Stimulated activated CD8-positive, alpha-beta memory T cell treated with anti-CD3 and anti-CD28 coated beads, Interleukin-2, amount 100 ng/mL, for 48 hours (primary cell): ENCODE measurements at regions not wholly inside any gene's neighbourhood (a gene's known extent, or its start where the extent isn't known, plus 50 kb on each side); places are given as distances from the start of the nearest gene placed in this dataset.

Source experiments
- DNase-seq, 2 donors: peaks; one replicate each; pipeline ENCODE4 v3.0.0-alpha.2; 2020; ENCODE audit warnings: low read depth in 2 of 2

DNA sequence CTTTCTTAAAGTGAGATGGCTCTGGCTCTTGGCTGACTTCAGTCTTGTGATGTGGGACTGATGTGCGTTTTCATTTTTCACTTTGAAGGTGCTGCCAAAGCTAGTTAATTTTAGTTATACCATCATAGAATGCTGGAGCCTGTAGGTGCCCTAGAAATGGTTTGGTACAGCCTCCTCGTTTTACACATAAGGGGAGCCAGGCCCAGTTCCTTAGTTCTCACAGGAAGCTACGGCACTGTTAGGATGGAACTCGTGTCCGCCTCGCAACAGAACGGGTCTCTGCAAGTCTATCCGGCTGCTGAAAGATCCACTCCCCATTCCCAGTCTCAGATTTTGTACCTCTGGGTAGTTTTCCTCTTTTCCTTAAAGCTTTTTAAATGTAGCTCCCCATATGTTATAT is 173.2 kb upstream of the PRPS1L1 start:
- no peak for DNase-seq

- no peak for DNase-seq
Observed at GRCh38 chr7:18201350-18201749, 173.7 kb upstream of the PRPS1L1 start.

- DNase-seq, result no peak
Observed at GRCh38 chr7:18202315-18203045, 174.8 kb upstream of the PRPS1L1 start.

DNA sequence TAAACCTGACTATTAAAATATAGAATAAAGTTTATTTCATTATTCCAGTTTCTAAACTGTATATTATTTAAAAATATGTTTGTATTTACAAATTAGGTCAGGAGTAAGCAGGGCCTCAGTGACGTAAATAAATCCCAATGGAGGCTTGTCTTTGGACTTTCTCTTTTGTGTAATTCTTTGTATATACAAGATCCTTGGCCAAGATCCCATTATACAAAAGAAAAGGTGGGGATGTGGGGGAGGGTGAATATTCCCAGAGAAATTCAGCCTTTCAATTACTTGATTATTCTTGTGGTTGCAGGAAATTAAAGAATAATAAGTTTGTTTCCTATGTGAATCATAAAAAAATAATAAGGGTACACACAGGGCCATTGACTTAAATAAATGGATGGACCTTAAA is 178.7 kb upstream of the PRPS1L1 start:
- DNase-seq, result no peak

- no peak for DNase-seq
Observed at GRCh38 chr7:18208921-18209320, 181.3 kb upstream of the PRPS1L1 start.

DNA sequence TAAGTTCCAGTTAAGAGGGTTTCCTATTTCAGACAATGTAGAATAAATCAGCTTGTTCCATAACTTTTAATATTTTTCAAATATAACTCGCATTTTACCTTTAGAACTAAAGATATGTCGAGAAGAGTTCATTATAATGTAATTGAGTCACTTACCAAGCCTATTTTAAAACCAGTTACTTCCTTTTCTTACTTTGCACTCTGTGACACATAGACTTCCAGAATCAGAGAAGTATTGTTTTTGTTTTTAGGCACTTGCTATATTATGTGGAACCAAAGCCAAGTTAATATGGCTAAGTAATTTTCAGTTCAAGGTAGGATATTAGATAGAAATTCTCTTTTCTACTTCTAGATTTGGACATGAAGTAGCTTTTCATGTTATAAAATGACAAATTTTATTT is 182.7 kb upstream of the PRPS1L1 start:
- DNase-seq, result no peak

DNA sequence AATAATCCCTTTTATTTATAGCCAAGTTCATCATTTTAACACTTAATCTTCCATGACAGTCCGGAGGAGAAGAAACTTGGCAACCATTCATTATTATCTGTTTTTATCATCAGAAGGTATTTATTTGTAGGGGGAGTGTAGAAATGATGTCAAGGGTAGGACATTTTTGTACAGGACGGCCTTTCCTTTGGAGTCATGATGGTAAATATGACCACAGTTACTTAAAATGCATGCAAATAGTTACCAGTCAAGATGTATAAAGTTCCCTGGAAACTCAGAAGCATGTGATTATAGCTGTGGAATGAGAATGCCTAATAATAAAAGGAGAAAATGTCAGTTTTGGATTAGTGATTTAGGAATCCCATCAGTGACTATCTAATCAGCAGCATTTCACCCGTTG is 183.1 kb upstream of the PRPS1L1 start:
- DNase-seq, result no peak

- DNase-seq, result no peak
Observed at GRCh38 chr7:18212308-18212707, 184.7 kb upstream of the PRPS1L1 start.

DNA sequence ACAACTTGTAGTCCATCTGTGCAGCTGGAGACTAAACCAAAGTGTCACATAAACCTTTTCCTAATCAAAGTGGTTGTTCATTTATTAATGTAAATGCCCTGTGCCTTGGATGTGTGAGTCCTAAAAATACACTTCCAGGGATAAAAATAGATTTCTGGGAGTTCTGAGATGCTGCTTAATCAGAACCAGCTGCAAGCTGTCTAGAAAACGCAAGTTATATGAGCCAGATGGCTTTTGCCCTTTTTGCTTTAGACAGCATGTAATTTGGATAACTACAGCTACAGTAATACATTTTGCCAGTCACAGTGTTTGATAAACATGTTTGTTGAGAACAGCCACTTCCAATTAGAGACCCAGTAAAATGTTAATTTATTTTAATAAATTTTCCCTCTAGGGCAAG is 185.1 kb upstream of the PRPS1L1 start:
- no peak for DNase-seq

DNA sequence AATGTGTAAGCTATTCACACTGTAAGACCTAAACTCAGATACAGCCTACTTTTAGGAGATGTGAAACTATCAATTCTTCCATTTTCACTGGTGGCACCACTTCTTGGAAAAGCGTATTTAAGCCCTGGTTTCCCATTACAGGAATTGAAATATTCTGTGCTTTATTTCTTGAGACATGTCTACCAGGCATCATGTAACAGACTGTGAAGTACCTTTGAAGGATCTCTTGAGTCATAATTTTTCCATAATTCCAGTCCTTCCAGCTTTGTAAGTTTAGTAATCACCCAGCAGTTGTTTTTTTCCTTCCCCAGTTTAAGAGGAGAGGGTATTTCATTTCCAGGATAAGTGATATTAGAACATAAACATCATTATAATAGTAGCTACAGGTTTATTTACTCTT is 186.0 kb upstream of the PRPS1L1 start:
- no peak for DNase-seq

DNA sequence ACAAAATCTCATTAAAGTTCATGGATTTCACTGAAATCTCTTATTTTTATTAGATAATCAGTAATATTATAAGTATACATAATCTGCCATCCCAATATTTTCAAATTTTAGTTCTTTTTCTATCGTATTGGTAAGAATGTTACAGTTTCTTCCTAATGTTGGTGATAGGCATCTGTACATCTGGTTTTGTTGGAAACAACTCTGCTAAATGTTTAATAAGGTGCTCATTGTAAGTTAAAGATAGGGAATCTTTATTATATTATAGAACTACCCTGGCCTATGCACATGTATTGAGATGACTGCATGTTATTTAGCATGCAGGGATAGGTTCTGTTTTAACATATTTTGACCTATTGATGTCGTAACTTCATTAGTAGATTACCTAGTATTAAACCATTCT is 188.6 kb upstream of the PRPS1L1 start:
- no peak for DNase-seq

GRCh38 chr7:18221377-18222293 is 194.0 kb upstream of the PRPS1L1 start:
- DNase-seq, result no peak

- no peak for DNase-seq
Observed at GRCh38 chr7:18222636-18223035, 195.0 kb upstream of the PRPS1L1 start.

DNA sequence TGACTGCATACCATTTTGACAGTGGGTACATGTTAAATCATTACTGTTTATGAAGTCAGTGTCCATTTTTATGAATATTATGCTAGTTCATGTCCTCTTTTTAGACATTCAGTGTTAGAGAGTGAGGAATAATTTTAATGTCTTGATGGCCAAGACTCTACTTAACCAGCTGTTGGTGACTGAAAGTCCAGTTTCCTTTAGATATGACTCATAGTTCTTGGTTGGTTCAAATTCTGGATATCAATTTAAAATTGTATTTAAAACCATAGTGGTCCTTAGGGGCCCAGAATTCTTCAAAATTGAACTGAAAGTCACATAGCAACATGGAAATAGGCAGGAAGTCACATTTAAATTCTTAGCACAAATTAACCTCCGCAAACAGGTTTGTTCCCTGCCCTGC is 196.5 kb upstream of the PRPS1L1 start:
- DNase-seq, result no peak

DNA sequence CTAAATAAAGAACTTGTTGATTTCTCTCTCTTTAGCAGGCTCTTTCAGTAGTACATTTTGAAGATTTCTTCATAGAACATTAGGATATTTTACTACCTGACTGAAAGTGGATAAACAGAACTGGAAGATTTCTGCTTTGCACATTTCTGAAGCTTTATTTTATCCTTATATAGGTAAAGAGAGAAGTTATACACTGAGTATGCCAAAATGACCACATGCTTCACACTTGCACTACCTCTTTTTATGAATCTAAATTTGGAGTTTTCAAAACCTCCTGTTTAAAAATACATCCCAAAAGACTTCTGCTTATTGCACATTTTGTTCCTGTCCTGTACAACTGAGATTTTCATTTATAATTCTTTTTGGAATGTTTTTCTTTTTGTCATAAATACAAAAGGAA is 197.4 kb upstream of the PRPS1L1 start:
- DNase-seq, result no peak

GRCh38 chr7:18226598-18226997 is 199.0 kb upstream of the PRPS1L1 start:
- no peak for DNase-seq

DNA sequence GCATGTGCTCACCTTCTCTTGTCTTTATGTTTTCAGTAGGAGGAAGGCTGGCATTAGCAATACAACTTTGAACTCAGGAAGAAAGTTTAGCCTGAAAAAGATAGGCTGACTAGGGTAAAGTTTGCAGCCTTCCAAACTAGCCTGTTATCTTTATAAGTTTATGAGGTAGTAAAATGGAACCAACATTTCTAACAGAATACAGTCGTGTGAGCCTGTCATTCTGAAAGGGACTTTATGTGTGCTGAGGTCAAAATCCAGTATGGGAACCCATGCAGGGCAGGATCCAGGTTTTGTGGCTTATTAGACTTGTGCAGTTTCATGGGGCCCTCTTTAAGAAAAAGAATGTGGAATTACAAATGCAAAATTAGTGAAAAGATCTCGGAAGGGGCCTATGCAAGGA is 201.0 kb upstream of the PRPS1L1 start:
- DNase-seq, result no peak

DNA sequence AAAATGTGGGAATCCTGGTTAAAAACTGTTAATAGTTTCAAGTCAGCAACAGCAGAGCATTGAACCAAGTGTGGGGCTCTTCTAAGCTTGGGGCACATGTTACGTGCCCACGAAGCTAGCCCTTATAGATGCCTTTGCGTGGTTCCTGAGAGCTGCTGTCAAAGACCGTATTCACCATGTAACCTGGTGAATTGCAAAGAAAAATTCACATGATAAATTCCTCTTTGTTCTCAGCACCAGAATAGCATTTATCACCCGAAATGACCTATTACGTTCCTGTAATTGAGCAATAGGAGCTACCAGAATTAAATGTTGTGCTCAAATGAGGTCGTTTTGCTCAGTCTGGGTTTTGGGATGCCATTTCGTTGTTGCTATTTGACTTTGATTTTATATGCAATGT is 202.6 kb upstream of the PRPS1L1 start:
- no peak for DNase-seq

GRCh38 chr7:18231854-18232253 is 204.2 kb upstream of the PRPS1L1 start:
- no peak for DNase-seq

- DNase-seq, result no peak
Observed at GRCh38 chr7:18234519-18234918, 206.9 kb upstream of the PRPS1L1 start.

GRCh38 chr7:18235819-18236218 is 208.2 kb upstream of the PRPS1L1 start:
- no peak for DNase-seq

DNA sequence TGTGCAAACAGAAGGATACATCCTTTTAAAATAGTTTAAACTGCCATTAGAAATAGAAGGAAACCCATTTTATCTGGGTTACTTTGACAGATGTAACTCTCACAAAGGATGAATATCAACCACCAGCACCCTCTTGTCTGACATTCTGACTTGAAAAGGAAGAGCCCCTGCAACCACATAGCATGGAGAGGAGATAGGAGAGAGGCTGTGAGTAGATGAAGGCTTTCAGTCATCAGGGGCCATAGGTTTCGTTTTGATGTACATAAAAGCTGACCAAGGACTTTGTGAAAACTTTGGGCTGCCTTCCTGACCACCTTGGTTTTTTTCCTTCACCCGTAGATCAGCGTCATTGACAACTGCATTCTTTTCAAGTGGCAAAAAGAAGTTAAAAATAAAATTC is 211.6 kb upstream of the PRPS1L1 start:
- DNase-seq, result no peak

GRCh38 chr7:18241543-18242231 is 214.0 kb upstream of the PRPS1L1 start:
- DNase-seq, result no peak
